ENCODE measurements at regions not wholly inside any gene's neighbourhood (a gene's known extent, or its start where the extent isn't known, plus 50 kb on each side); places are given as distances from the start of the nearest gene placed in this dataset.

- no peak for TF ChIP-seq CTCF (IDR thresholded peaks at IDR 0.05; ENCODE audit: low read depth, low read length, missing control alignments)
- H3K4me3 ChIP-seq (replicated peaks; ENCODE audit: low read depth, low read length), result no peak overlapping the region
Measured at GRCh38 chr16:26344976-26345375, 653.2 kb downstream of the HS3ST4 start.

GRCh38 chr16:26345966-26346365 lies 654.2 kb downstream of the HS3ST4 start:
- DNase-seq (ENCODE audit: extremely low read depth, low read depth), result no peak
- no peak overlapping the region for H3K4me3 ChIP-seq (replicated peaks; ENCODE audit: low read depth, low read length)
- no peak for TF ChIP-seq CTCF (IDR thresholded peaks at IDR 0.05; ENCODE audit: low read depth, low read length, missing control alignments)

More at GRCh38 chr16:26344976-26345375, 653.2 kb downstream of the HS3ST4 start:
- DNase-seq (ENCODE audit: extremely low read depth, low read depth), result no peak

- no peak for DNase-seq (ENCODE audit: extremely low read depth, low read depth)
- H3K4me3 ChIP-seq (replicated peaks; ENCODE audit: low read depth, low read length), result no peak overlapping the region
- no peak for TF ChIP-seq CTCF (IDR thresholded peaks at IDR 0.05; ENCODE audit: low read depth, low read length, missing control alignments)
Measured at GRCh38 chr16:26348095-26348494, 656.3 kb downstream of the HS3ST4 start.

- DNase-seq (ENCODE audit: extremely low read depth, low read depth), result no peak
- no peak overlapping the region for H3K4me3 ChIP-seq (replicated peaks; ENCODE audit: low read depth, low read length)
- no peak for TF ChIP-seq CTCF (IDR thresholded peaks at IDR 0.05; ENCODE audit: low read depth, low read length, missing control alignments)
Measured at GRCh38 chr16:26360867-26361266, 669.1 kb downstream of the HS3ST4 start.

- no peak for TF ChIP-seq CTCF (IDR thresholded peaks at IDR 0.05; ENCODE audit: low read depth, low read length, missing control alignments)
- H3K4me3 ChIP-seq (replicated peaks; ENCODE audit: low read depth, low read length), result no peak overlapping the region
- DNase-seq (ENCODE audit: extremely low read depth, low read depth), result no peak
Measured at GRCh38 chr16:26363581-26363980, 671.8 kb downstream of the HS3ST4 start.

- no peak overlapping the region for H3K4me3 ChIP-seq (replicated peaks; ENCODE audit: low read depth, low read length)
- TF ChIP-seq CTCF (IDR thresholded peaks at IDR 0.05; ENCODE audit: low read depth, low read length, missing control alignments), result no peak
- DNase-seq (ENCODE audit: extremely low read depth, low read depth), result no peak
Measured at GRCh38 chr16:26365161-26365940, 673.6 kb downstream of the HS3ST4 start.

Measured in HFF-Myc (cell line).